Stimulated activated CD4-positive, alpha-beta T cell treated with anti-CD3 and anti-CD28 coated beads, Interleukin-15, amount 100 ng/mL, for 48 hours (primary cell): ENCODE measurements at regions not wholly inside any gene's neighbourhood (a gene's known extent, or its start where the extent isn't known, plus 50 kb on each side); places are given as distances from the start of the nearest gene placed in this dataset.
A peak's percentile ranks its signal among the peaks of the same experiment; 100 is the strongest.
"Not testable (repeated sequence)": the region's sequence is repeated elsewhere in the genome, so short reads cannot be mapped to it uniquely, and the experiment has no call there.

Source experiments
- DNase-seq, 2 donors: peaks; one replicate each; pipeline ENCODE4 v3.0.0-alpha.2; 2020; ENCODE audit warnings: low read depth in 2 of 2

GRCh38 chr13:95388420-95389079 lies 87.3 kb upstream of the ABCC4 start:
- DNase-seq: no peak

GRCh38 chr13:95391362-95391761 lies 90.1 kb upstream of the ABCC4 start:
- DNase-seq: no peak

DNA sequence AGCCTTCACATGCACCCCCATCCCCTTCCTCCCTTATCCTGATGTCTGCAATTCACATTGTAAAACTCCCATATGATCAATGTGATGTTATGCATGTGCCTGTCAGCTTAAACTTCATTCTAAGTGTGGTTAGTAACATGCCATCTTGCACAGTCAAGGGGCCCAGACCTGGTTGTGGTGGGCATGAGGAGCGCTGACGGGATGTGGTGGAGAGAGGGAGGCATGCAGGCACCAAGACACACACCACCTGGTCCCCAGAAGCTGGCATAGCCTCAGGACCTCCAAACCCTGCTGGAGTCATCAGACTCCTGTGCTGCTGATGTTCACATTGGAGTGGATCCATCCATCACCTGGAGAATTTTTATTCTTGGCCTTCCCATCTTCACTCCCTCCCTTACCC lies 90.5 kb upstream of the ABCC4 start:
- DNase-seq: no peak

DNA sequence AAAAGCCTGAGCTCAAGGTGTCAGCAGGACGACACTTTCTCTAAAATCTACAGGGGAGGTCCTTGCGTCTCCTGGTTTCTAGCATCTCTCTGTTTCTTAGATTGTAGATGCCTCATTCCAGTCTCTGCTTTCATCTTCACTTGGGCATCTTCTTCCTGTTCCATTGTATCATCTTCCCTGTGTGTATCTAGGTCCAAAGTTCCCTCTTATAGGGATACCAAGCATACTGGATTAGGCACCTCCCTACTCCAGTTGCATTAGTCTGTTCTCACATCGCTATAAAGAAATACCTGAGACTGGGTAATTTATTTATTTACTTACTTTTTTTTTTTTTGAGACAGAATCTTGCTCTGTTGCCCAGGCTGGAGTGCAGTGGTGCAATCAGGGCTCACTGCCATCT lies 91.3 kb upstream of the ABCC4 start:
- no peak for DNase-seq

- no peak for DNase-seq
These were observed 102.3 kb upstream of the ABCC4 start for GRCh38 chr13:95403349-95404140.

DNA sequence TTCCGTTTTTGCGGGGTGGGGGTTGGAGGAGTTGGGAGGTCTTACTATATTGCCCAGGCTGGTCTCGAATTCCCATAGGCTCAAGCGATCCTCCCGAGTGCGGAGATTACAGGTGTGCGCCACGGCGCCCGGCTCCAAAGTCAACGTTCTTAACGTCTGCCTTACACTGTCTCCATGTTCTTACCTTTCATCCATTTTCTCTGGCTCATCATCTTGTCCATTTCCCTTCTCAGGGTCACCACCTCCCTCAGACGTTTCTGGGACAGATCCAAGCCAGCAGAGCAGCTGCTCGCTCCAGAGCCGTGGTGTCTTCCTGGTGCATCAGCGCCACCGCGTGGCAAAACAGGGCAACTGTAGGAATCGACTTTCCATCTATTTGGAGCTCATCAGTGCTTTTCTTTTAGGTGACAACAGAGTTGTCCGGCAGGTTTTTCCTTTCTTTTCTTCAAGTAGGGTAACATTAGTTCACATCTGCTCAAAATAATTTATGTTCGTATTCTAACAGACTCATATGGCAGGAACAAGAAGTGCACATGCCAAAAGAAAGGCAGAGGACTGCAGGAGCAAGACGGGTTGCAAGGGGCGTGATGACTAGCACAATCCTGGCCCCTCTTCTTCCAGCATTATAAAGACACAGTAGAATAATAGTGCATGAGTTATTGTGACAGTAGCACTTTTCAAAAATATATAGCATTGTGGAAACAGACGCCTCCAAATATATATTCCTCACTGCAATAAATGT lies 103.1 kb upstream of the ABCC4 start:
- peak; percentile 59 to 64 for DNase-seq

DNA sequence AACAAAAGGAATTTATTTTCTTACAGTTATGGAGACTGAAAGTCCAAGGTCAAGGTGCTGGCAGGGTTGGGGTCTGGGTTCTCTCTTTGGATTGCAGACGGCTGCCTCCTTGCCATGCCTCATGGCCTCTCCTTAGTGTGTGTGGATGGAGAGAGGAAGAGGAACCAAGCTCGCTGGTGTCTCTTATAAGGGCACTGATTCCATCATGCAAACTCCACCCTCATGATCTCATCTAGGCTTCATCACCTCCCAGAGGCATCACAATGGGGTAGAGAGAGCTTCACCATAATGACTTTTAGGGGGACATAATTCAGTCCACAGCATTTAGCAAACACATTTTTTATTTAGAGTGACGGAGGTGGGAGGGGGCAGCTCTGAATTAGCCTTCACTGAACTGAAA lies 104.9 kb upstream of the ABCC4 start:
- DNase-seq: no peak

GRCh38 chr13:95411428-95412040 lies 110.3 kb upstream of the ABCC4 start:
- DNase-seq: no peak

GRCh38 chr13:95418946-95419345 lies 117.7 kb upstream of the ABCC4 start:
- DNase-seq: no peak

GRCh38 chr13:95420501-95420900 lies 119.2 kb upstream of the ABCC4 start:
- no peak for DNase-seq

DNA sequence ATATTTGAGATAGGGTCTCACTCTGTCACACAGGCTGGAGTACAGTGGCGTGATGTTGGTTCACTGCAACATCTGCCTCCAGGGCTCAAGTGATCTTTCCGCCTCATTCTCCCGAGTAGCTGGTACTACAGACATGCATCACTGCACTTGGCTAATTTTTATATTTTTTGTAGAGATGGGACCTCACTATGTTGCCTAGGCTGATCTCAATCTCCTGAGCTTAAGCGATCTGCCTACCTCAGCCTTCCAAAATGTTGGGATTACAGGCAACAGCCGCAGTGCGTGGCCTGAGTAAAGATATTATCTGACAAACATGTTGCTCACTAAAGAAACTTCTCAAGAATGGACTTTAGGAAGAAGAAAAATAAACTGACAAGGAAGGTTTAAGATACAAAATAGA lies 125.4 kb upstream of the ABCC4 start:
- DNase-seq: no peak

- DNase-seq: not testable (repeated sequence)
These were observed 122.0 kb upstream of the CLDN10 start for GRCh38 chr13:95430525-95430924.

DNA sequence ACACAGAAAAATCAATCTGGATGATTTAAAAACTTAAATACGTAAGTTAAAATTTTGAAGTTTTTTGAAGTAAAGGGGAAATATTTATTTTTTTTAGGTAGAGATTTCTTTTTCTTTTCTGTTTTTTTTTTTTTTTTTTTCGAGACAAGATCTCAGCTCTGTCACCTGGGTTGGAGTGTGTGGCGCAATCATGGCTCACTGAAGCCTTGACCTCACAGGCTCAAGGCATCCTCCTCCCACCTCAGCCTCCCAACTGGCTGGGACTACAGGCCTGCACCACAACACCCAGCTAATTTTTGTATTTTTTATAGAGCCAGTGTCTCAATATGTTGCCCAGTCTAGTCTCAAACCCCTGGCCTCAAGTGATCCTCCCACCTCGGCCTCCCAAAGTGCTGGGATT lies 120.4 kb upstream of the CLDN10 start:
- DNase-seq: no peak

DNA sequence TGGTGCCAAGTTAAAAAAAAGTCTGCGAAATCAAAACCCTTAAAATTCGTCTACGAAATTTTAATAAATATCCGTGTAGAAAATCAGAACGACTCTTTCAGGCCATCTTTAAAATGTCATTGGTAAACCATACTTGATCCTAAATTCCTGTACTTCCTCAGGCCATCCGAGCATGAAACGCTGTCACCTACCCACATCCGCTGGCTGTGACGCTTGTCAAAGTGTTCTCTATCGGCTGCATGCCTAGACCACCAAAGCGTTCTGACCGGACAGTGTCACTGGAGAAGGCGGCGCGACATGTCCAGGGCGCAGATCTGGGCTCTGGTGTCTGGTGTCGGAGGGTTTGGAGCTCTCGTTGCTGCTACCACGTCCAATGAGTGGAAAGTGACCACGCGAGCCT lies 119.0 kb upstream of the CLDN10 start:
- DNase-seq: no peak

DNA sequence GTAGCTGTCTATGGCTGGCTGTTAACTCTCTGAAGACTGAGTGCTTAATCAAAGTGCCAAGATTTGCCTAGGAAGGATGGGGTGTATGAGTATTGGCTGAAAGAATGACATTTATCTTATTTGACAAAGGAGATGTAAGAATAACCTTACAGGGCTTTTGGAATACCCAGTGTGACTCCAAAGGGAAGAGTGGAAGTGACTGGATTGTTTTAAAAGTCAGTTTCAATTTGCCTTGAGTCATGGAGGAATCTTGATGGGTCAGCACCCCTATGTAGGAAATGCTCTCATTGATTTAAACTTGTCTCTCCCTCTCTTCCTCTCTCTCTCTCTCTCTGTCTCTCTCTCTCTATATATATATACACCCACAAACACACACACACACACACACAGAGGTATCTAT lies 118.4 kb upstream of the CLDN10 start:
- no peak for DNase-seq

- no peak for DNase-seq
These were observed 115.0 kb upstream of the CLDN10 start for GRCh38 chr13:95437561-95437960.

DNA sequence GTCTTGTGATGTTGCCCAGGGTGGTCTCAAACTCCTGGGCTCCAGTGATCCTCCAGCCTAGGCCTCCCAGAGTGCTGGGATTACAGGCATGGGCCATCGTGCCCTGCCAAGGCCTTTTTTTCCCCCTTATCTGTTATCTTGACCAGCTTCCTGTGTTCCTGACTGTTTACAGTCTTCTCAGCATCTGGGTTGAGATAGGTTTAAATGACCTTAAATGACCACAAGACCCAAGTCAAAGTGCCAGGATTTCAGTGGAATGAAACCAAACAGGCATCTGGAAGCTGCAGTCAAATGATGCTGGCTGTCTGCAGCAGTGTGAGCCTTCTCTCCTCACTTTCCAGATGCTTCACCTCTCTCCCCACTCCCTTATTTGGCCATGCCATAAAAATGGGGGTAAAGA lies 114.2 kb upstream of the CLDN10 start:
- no peak for DNase-seq

GRCh38 chr13:95440441-95441088 lies 112.0 kb upstream of the CLDN10 start:
- DNase-seq: no peak

- no peak for DNase-seq
These were observed 111.2 kb upstream of the CLDN10 start for GRCh38 chr13:95441326-95441725.

GRCh38 chr13:95444006-95444730 lies 108.4 kb upstream of the CLDN10 start:
- no peak for DNase-seq

DNA sequence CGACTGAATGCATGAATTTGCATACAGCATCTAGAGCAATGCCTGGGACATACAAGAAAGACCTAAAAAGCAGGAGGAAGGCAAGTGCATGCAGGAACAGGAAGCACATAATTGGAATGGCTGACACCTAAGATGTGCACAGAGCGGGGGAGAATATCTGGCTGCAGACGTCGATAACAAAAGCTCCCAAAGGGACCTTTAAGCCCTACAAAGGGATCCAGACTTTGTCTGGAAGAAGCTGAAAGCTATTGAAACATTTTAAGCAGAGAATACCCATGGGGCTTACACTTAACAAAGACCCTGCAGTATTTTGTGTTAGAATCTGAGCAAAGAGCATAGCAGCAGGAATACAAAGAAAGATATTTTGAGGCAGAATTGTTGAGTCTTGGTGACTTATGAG lies 107.4 kb upstream of the CLDN10 start:
- DNase-seq: no peak
